DMS 273 (cell line): ENCODE measurements at regions not wholly inside any gene's neighbourhood (a gene's known extent, or its start where the extent isn't known, plus 50 kb on each side); places are given as distances from the start of the nearest gene placed in this dataset.
A peak's percentile ranks its signal among the peaks of the same experiment; 100 is the strongest.

Experiments
- DNase-seq: peaks from one replicate; lab custom pipeline; 2025; ENCODE audit not compliant: unreplicated experiment; lab: John Stamatoyannopoulos, UW

DNA sequence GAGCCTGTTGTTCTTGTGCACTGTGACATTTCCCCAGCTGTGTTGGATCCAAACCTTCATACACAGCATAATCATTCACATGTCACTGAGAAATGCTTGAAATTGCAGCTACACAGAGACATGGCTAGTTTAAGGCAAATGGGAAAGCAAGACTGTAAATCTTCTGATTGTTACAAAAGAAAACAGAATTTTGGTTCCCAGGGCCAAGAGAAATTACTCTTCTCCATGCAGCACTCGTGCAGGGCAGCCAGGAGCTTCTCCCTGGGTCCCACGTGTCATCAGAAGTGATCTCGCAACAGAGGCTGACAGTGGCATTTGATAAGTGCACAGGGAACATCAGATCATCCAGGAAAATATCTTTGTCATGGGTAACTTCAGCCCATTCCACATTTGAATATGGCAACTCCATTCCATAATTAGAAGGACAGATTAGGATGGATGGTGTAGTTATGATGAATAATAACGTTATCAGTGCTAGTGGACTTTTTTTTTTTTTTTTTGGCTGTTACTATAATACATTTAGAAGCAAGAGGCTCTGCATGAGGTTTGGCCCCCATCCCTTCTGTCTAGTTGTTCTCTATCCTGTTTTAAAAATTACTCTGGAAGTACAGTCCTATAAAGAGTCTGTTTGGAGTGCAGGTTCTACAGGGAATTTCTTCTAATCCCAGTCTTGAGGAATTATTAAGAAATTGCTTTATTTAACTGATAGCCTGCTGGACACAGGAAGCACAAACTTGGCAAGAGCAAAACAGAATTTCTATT is 571.0 kb upstream of the NOX3 start:
- DNase-seq = no peak

DNA sequence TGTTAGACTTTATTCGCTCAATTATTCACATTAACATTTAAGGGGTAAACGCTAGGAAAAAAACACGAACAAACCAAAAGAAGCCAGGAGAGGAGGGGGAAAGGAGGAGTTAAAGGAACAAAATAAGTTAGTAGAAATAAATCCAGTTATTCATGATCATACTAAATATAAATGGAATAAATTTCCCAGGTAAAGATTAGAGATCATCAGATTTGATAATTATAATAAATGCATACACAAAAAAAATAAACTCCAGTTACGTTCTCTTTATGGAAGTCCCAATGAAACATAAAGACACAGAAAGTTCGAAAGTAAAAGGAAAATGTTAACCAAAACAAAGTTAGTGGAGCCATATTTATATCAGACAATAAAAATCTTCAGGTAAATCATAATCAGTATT is 568.7 kb upstream of the NOX3 start:
- no peak for DNase-seq

DNA sequence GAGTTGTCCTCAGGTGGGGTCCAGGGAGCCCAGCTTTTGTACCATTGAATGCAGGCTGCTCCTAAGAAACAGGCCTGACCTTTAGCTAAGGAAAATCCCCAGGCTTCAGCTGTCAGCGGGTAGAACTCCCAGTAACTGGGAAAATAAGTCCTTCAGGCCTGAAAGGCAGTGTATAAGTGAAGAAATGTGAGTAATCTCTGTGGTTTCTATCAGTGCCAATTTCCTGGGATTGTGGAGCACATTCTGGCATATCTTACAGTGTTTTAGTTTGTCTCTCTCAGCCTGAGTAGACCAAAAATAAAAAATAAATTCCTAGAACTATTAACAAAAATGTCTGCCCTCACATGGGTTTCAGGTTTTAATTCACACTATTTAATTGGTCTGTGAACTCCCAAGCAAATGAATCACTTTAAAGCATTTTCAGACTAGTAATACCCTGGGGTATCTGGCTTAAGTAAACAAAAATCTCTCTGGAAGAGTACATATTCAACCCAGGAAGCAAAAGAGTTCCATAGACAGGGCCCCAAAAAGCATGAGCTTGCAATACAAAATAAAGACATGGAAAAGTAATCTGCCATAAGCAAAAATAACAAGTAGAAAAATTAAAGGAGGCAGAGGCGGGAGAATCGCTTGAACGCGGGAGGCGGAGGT is 566.2 kb upstream of the NOX3 start:
- no peak for DNase-seq

DNA sequence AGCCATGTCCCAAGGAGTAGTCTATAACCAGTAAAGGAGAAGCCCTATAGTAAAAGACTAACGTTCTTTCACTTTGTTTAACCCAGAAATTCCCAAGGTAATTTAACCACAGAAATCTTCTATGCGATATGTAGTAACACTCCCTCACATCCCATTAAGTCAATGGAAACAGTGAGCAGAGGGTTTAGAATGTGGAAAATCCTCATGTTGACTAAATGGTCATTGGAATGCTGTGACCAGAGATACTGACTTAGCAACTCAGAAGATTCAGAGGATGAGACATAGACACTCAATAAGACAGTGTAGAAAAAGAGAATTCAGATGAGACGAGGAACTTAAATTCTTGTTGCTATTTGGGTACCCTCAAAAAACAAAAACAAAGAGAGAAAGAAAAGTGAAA is 562.2 kb upstream of the NOX3 start:
- DNase-seq = no peak

DNA sequence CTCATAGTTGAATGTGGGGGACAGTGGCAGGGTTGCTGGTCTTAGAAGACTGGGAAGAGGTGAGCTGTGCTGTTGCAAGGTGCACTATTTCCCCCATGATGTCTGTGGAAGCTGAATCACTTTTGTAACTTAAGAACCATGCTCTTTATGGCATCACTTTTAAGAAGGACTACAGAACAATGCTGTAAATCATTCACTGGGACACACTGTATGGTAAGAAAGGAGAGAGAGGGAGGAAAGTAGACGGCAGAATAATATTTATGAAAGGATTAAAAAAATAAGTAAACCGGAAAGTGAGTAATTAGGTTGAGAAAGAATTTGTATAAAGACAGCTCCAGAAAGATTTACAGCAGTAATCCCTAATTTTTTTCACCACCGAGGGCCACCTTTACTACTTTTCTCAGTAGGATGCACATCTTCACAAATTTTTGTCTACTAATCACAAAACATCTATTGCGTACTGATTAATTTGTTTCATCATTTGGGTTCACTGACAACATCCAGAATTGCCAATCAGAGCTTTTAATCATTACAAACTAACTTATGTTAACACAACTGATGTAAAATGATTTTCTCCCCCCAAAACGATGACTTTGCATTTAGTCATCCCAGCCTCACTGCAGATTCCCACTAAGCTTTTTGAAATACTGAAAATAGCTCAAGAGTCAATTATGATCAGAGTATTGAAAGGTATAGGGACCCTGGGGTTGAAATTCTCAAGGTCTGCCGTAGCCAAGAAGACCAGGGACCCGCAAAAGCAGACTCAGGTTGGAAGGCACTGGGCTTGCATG is 560.7 kb upstream of the NOX3 start:
- no peak for DNase-seq

DNA sequence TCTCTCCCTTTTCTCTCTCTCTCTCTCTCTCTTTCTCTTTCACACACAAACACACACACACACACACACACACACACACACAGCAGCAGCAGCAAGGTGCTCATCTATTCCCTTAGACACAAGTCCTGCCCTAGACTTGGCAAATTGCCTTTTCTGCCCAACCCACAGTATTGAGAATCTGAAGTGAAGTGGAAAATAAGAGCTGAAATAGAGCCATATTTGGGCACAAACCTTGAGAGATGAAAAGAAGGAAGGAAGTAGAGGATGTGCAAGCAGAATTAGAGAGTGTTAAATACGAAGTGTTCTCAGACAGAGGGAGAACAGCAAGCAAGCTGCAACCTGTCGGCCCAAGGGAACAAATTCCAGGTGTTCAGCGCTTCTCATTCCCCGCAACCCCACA is 557.5 kb upstream of the NOX3 start:
- no peak for DNase-seq

DNA sequence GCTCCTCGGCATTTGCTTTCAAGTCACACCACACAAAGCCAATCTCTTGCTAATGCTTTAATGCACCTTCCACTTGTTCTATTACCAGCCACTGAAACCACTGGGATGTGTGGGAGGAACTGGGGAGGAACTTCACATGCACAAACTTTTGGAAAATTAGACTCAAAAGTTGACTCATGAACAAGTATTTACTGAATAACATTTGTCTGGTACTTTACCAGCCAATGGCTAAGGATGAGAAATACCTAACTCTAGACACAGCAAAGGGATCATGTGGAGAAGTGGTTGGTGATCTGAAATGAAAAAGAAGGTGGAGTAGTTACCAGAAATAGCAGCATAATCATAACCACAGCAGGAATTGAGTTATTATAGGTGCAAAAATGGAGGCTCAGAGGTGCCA is 554.0 kb upstream of the NOX3 start:
- no peak for DNase-seq

DNA sequence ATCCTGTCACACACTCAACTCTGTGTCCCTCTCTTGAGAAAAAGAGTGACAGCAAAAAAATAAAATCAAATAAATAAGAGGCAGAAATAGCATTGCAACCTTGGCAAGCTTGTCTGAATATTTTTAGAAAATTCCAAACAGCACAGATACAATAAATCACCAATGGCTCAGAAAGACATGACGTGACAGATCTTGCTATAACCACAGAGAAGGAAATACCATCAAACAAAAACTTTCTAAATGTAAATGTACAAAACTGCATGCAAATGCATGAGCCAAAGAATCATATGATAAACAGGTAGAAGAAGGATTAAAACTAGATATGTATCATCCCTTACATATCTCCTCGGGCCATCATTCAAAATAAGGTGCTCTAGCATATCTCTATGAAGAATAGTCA is 549.2 kb upstream of the NOX3 start:
- no peak for DNase-seq

DNA sequence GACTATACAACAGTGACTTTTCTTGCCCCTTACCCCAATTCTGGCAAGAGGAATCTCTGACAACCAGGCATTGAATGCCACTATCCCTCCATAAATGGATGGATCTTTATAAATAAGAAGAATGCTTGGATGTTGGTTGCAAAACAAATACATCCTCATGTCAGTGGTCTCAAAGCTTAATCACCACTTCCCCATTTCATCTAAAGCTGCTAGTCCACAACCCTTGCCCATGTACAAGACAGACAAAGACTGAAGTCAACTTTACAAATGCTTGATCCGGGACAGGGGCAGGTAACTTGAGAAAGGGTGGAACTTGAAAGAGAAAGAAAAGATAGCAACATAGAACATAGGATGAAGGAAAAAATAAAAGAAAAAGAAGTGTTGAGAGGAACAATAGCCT is 540.5 kb upstream of the NOX3 start:
- no peak for DNase-seq

DNA sequence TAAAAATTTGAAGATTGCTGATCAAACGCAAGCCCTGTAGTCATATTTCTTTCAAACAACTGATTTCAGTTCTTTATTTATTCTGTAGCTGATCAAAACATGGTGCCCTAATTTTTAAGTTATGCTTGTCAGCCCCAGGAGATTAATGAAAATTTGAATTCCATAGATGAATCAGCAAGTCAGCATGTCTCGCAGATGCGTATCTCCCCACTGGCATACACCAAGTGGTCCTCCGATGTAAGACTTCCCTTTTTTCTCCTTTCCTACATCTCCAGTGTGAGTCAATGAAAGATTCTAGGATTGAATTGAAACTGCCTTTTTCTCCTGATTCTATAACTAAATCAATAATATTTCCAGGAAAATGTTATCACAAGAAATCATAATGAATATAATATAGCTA is 539.6 kb upstream of the NOX3 start:
- DNase-seq = no peak

DNA sequence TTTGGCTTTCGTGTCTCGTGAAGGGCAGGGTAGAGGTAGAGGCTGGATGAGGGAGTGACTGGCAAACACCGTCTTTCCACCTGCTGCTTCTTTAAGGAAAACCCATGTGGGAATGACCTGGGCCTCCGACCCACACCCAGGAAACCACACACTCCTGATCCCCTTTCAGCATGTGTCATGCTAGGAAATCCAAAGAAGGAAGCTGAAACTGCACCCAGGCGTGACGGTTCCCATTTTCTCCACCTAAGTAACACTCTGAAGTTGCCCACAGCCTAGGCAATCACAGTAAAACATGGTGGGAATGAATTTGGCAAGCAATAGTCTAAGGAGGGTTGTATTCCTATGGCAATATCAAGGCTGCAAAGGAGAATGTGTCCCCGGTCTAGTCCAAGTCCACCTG is 538.4 kb upstream of the NOX3 start:
- DNase-seq = no peak

DNA sequence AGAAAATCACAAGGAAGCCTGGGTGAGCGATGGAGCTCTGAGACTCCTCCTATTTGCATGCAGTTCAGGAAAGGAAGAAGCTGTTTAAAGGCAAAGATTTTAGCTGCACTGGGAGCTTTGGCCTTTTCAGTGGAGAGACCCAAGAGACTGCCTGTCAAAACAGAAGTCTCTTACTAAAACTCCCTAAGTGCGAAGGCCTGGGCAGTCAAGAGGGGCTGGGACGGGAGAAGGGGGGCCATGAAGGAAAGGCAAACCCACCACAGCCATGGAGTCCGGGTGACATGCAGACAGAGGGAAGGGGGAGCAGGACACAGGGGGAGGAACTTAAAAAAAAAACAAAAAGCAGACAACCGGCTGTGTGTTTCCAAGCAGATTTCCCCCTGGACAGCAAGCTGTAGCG is 537.6 kb upstream of the NOX3 start:
- DNase-seq = no peak

DNA sequence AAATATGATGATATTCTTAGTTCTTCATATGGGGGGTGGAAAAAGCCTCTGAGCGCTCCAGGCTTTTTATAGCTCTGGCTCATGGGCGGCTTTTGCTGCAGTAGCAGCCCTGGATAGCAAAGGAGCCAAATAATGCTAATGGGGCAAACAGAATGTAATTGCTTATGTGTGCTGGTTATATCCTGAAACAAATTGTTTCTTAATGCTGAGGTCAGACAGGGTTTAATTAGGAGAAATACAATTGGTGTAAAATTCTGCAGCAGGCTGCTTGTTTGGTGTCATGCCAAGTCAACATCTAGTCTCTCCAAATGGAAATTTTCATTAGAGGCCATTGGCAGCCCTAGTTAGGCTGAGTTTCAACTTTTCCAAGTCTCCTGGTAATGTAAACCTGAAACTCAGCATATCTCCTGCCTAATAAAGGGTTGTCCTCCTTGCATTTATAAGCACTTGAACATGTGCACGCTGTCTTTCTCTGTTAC is 530.1 kb upstream of the NOX3 start:
- peak; percentile 6 for DNase-seq

DNA sequence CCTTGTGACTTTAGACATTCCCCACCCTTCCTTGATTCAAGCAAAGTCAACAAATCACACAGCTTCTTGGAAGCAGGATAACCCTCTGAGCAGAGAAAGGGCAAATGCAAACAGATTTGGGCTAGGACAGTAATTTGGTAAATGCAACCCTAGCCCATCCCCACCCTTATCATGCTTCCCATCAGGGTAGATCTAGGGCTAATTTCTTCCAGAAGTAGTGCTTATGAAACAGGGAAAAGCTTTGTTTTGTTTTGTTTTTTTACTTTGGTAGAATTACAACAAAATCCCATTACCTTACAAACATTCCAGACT is 525.1 kb upstream of the NOX3 start:
- no peak for DNase-seq

DNA sequence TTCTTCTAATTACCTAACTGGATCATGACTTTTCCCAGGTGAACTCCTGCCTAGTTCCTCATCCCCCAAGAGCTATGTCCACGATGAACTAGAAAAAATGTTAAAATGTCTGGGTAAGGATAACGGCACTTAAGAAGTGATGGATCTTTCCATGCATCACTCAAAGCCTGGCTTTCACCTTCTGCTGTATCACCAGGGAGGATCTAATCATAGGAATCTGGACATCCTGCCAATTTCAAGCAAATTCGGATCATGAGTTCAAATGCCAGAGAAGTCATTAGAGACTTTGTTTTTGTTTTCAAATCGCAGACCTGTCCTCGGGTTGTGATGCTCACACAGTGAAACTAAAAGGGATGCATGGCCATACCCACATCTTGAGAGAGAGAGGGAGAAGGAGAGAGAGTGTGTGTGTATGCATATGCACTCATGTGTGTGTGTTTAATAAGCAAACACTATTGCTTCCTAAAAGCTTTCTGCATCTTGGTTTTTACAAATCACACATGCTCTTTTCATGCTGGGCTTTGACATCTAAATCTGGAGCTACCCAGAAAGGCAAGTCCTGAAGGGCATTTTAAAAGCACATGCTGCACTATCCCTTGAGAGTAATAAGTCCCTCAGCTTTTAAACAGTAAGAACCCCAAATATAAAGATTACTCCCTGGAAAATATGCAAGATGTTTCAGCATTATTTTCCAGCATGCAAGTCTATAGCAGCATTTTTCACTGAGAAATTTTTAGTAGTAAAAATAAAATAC is 524.6 kb upstream of the NOX3 start:
- no peak for DNase-seq

DNA sequence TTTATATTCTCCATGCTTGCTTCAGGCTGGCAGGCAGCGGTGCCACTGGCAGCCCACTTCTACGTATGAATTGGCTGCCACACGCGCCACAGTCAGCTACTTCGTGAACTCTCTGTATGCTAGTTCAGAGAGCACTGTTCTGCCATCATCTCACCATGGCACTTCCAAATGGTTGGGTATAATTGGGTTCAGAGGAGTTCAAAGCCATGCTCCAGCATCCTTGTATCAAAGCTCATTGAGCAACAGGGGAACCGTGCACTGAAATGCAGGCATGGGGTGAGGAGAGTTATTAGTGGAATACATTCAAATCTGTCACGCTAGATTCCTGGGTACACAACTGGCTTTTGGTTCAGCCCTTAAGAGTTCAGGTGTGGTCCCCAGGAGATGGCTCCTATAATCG is 519.9 kb upstream of the NOX3 start:
- DNase-seq = no peak

DNA sequence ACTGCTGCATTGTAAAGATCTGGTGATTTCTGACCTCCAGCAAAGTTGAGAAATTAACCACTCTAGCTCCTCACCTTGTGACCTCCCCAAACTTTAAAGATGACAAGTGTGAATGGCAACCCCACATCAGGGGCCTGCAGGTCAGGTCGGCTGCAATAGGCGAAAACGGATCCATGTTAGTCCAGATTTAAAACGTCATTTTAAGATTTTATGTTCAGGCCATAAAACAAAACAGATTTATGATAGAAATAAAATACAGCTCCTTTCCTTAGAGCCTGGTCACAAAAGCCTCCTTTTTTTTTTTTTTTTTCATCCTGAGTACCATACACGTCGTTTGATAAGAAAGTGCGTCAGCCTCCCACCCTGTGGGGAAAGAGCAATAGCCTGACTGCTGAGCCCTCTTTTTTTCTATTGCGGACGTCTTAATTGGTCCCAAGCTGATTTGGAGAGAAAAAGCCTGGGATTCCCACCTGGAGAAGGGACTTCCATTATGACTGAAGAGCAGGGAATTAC is 519.2 kb upstream of the NOX3 start:
- DNase-seq = no peak

DNA sequence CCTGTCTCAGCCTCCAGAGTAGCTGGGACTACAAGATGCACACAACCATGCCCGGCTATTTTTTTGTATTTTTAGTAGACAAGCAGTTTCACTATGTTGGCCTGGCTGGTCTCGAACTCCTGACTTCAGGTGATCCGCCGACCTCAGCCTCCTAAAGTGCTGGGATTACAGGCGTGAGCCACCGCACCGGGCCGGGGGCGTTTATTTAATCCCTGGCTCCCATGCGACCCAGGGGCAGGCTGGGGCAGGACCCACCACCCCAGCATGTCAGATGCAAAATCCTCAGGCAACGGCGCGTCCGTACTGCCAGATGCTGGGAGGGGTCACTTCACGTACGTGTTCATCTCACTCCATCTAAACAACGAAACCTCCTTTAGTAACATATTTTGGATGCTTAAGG is 518.7 kb upstream of the NOX3 start:
- DNase-seq = no peak

DNA sequence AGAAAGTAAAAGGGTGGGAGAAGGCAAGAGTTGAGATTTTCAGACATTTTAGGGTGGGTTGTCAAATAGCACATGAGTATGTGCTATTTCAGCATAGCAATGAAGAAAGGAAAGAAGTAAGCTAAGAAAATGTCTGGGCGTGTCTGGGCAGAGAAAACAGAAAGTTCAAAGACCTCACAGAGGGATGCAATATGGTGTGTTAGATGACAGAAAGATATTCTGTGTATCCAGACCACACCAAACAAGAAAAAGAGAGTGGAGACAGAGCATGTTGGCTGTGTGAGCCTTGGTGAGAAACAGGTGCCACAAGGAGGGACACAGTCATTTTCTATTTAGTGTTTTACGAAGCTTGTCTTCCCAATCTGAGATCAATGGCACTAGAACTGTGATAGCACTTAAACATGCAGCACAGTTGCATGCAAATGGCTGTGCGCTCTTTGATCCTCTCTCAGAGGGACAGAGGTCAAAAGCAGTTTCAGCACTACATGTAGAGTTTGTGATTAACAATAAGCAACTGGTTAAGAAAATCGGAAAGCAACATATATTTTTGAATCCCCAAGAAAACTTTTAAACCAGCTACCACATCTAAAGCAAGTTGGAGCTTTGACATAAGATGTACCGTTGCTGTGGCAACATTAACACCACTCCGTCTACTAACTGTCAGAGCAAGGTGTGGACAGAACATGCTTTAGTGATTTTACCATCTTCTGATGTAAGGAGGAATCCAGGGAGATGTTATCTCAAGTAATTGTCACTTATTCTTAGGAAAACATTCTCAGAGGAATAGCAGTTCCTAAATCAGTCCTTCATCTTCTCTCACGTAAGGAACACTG is 515.5 kb upstream of the NOX3 start:
- DNase-seq = no peak

DNA sequence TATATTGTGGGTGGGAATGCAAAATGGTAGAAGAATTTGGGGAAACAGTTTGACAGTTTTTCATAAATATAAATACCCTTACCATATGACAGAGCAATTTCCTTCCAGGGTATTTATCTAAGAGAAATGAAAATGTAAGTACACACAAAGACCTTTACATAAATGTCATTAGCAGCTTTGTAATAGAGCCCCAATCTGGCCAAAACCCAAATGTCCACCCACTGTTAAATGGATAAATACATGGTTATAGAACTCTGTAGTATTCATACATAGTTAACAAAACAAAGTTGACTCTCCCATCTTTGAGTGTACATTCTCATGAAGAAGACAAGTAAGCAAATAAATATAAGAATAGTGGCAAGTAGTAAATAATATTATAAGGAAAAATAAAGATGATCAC is 514.8 kb upstream of the NOX3 start:
- no peak for DNase-seq
